Suprapubic skin (tissue), 3 donors: ENCODE measurements at regions not wholly inside any gene's neighbourhood (a gene's known extent, or its start where the extent isn't known, plus 50 kb on each side); places are given as distances from the start of the nearest gene placed in this dataset.

ENCODE experiments used
- POLR2A ChIP-seq, 2 donors: fragments of 450-650 bp; IDR thresholded peaks; one replicate each; pipeline ENCODE4 v1.6.1; 2017; ENCODE audit warnings: antibody characterized with exemption in 2 of 2, mild to moderate bottlenecking in 2 of 2, moderate library complexity in 2 of 2
- TF ChIP-seq, protein P1 (sequence below), 2 donors: fragments of 200-600 bp in 1 of 2; fragments of 450-650 bp in 1 of 2; sonication (generic) in 1 of 2; IDR thresholded peaks; one replicate each; pipeline ENCODE4 v1.5.1; 2016 to 2019; ENCODE audit warnings: antibody characterized with exemption in 2 of 2, mild to moderate bottlenecking in 1 of 2, moderate library complexity in 1 of 2

DNA sequence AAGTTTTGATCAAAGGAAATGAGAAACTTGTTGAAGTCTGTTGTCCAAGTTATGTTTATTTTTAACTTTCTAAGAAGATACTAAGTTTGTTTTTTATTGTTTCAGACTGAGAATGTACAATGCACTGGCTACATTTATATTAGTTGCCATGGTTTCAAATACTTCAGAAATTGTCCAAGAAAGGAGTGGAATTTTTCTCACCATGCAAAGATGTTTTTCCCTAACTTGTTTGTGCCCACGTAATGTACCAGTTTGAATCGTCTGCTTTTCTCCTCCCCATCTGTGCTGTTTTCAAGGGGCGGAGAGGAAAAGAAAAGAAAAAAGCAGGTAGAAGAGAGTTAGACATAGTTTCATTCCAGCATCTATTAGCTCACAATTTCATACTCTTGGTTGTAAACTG, 407.0 kb downstream of the KCTD16 start:
- no peak for TF ChIP-seq POLR2A (IDR thresholded peaks at IDR 0.05)
- TF ChIP-seq, protein P1, sequence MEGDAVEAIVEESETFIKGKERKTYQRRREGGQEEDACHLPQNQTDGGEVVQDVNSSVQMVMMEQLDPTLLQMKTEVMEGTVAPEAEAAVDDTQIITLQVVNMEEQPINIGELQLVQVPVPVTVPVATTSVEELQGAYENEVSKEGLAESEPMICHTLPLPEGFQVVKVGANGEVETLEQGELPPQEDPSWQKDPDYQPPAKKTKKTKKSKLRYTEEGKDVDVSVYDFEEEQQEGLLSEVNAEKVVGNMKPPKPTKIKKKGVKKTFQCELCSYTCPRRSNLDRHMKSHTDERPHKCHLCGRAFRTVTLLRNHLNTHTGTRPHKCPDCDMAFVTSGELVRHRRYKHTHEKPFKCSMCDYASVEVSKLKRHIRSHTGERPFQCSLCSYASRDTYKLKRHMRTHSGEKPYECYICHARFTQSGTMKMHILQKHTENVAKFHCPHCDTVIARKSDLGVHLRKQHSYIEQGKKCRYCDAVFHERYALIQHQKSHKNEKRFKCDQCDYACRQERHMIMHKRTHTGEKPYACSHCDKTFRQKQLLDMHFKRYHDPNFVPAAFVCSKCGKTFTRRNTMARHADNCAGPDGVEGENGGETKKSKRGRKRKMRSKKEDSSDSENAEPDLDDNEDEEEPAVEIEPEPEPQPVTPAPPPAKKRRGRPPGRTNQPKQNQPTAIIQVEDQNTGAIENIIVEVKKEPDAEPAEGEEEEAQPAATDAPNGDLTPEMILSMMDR (IDR thresholded peaks at IDR 0.05): no peak
